BJ (cell line): ENCODE measurements at regions not wholly inside any gene's neighbourhood (a gene's known extent, or its start where the extent isn't known, plus 50 kb on each side); places are given as distances from the start of the nearest gene placed in this dataset.

Experiments used
- CTCF ChIA-PET: fragments of 350-600 bp; formaldehyde crosslinking; extraction: SDS; loops from one replicate; lab custom pipeline; 2021; ENCODE audit warnings: antibody characterized with exemption, inconsistent platforms; lab: Yijun Ruan, JAX
- POLR2A ChIA-PET: fragments of 300-600 bp; sonication (Branson Sonifier 250); formaldehyde crosslinking; extraction: SDS; loops from one replicate; lab custom pipeline; 2021; ENCODE audit warnings: antibody characterized with exemption; lab: Charles Lee
- DNase-seq: peaks from one replicate; pipeline ENCODE4 v3.0.0-alpha.2; 2011; ENCODE audit warnings: low read depth
- H3K27me3 ChIP-seq: 2 replicates; pipeline ENCODE4 v1.6.0; 2011; ENCODE audit warnings: low read length; ENCODE audit not compliant: control insufficient read depth, insufficient read depth
- H3K36me3 ChIP-seq: 2 replicates; pipeline ENCODE4 v1.5.1; 2011; ENCODE audit warnings: low read length; ENCODE audit not compliant: control insufficient read depth, insufficient read depth
- H3K4me3 ChIP-seq: 2 replicates; pipeline ENCODE4 v1.5.1; 2011; ENCODE audit warnings: low read depth, mild to moderate bottlenecking, control low read depth, low read length
- CTCF ChIP-seq: IDR thresholded peaks from 2 replicates; pipeline ENCODE4 v1.5.1; 2011; ENCODE audit warnings: low read depth, mild to moderate bottlenecking, control low read depth, inconsistent platforms, low read length, moderate library complexity; ENCODE audit not compliant: insufficient read depth

GRCh38 chr12:15033029-15033428, 60.2 kb downstream of the PDE6H start:
- POLR2A ChIA-PET = no interaction called here
- CTCF ChIA-PET = no interaction called here
- Histone ChIP-seq H3K36me3 (no peaks in the 10 kb centered on the region), H3K27me3 (no peaks in the 10 kb centered on the region), H3K4me3 (no peak overlapping the region)
- no peak for DNase-seq
- TF ChIP-seq CTCF = no peak

GRCh38 chr12:15033641-15034040, 60.8 kb downstream of the PDE6H start:
- Histone ChIP-seq H3K36me3 (no peaks in the 10 kb centered on the region), H3K4me3 (no peak overlapping the region), H3K27me3 (no peaks in the 10 kb centered on the region)
- no peak for TF ChIP-seq CTCF
- ChIA-PET CTCF (no interaction called here), POLR2A (no interaction called here)
- DNase-seq = no peak

- DNase-seq = no peak
- no peak for TF ChIP-seq CTCF
- ChIA-PET CTCF (no interaction called here), POLR2A (no interaction called here)
- Histone ChIP-seq H3K27me3 (no peaks in the 10 kb centered on the region), H3K4me3 (no peak overlapping the region), H3K36me3 (no peaks in the 10 kb centered on the region)
These were observed 62.3 kb downstream of the PDE6H start for GRCh38 chr12:15035185-15035584.

- no peak for DNase-seq
- Histone ChIP-seq H3K4me3 (no peak overlapping the region), H3K27me3 (no peaks in the 10 kb centered on the region), H3K36me3 (no peaks in the 10 kb centered on the region)
- TF ChIP-seq CTCF = no peak
- ChIA-PET CTCF (no interaction called here), POLR2A (no interaction called here)
These were observed 64.3 kb downstream of the PDE6H start for GRCh38 chr12:15037091-15037687.

GRCh38 chr12:15038137-15038536, 65.3 kb downstream of the PDE6H start:
- Histone ChIP-seq H3K27me3 (no peaks in the 10 kb centered on the region), H3K36me3 (no peaks in the 10 kb centered on the region), H3K4me3 (no peak overlapping the region)
- ChIA-PET CTCF (interaction anchor here (0.7 kb wide), 1 partner anchor 1164 kb away, joined by 4 read pairs; no protein-coding TSS in a partner anchor), POLR2A (no interaction called here)
- TF ChIP-seq CTCF = no peak
- DNase-seq = no peak
